GM18868 (cell line): ENCODE measurements at regions not wholly inside any gene's neighbourhood (a gene's known extent, or its start where the extent isn't known, plus 50 kb on each side); places are given as distances from the start of the nearest gene placed in this dataset.

Source experiments
- ATAC-seq: cut with Tn5 transposase; IDR thresholded peaks from one replicate; pipeline ENCODE4 v1.9.1; 2021; ENCODE audit warnings: mild to moderate bottlenecking, moderate library complexity; ENCODE audit not compliant: unreplicated experiment

DNA sequence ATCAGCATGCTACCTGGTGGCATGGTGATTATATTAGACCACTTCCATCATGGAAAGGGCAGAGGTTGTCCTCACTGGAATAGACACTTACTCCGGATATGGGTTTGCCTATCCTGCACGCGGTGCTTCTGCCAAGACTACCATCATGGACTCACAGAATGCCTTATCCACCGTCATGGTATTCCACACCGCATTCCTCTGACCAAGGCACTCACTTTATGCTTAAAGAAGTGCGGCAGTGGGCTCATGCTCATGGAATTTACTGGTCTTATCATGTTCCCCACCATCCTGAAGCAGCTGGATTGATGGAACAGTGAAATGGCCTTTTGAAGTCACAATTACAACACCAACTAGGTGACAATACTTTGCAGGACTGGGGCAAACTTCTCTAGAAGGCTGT, 109.2 kb upstream of the DRD2 start:
- ATAC-seq: no peak

GRCh38 chr11:113581713-113582112, 106.5 kb upstream of the DRD2 start:
- ATAC-seq: no peak

DNA sequence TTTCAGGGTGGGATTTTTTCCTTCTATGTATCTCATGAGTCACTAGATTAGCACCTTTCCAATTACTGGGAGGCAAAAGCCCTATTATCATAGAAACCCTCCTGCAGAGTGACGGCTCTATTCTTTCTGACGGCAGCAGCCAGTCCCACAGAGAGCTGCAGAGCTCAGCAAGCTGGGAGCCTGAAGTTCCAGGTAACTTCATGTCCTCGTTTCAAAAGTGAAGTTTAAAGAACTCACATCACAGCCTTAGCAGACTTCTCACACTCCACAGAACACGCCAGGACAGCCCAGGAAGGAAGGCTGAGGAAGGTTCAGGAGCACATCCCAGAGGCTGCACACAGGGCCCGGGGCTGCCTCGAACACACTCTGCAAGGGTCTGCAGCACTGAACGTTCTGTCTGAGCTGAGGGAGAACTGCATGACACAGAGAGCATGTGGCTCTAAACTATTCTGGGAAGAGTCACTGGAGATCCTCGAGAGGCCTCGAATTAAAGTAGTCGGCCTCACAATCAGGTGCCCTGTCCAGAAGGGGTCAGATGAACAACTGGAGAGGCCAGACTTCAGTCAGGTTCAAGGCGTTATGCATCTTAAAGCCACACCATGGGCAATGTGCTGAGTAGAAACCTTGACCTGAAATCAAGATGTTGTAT, 104.2 kb upstream of the DRD2 start:
- ATAC-seq: no peak

GRCh38 chr11:113578715-113579250, 103.6 kb upstream of the DRD2 start:
- ATAC-seq: no peak

DNA sequence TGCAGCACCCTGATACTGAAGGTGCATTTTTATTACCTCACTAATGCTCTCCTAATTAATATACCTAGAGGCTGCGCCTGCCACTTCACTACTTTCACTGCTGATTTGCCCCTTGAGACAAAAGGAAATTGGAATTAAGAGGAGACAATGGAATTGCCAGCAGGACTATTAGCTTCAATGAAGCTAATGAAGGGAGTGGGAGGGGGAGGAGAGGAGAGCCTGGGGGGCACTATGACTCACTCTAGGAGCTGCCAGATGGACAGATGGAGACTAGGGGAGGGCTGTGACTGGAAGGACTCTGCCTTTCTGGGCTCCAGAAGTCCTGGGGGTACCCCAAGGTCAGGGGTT, 102.8 kb upstream of the DRD2 start:
- ATAC-seq: no peak

GRCh38 chr11:113577356-113578032, 102.3 kb upstream of the DRD2 start:
- ATAC-seq: no peak

GRCh38 chr11:113574586-113574985, 99.4 kb upstream of the DRD2 start:
- ATAC-seq: no peak

DNA sequence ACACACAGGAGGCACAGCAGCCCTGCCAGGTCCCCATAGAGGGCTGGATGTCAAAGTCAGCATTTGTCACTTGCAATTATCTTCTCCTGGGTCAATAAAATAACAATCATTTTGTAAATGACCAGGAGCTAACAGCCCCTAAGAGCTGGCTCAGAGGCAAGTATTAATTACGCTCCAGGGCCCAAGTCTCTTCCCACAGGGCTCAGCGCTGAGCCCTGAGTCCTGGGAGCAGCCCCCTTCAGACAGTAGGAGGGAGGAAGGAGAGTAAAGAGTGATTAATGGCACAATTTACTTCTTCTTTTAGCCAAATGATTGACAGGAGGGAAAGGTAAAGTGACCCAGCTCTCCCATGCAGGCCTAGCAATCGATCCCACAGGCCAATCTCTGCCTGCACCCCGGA, 99.0 kb upstream of the DRD2 start:
- no peak for ATAC-seq

- no peak for ATAC-seq
Observed at GRCh38 chr11:113572136-113572735, 97.0 kb upstream of the DRD2 start.

DNA sequence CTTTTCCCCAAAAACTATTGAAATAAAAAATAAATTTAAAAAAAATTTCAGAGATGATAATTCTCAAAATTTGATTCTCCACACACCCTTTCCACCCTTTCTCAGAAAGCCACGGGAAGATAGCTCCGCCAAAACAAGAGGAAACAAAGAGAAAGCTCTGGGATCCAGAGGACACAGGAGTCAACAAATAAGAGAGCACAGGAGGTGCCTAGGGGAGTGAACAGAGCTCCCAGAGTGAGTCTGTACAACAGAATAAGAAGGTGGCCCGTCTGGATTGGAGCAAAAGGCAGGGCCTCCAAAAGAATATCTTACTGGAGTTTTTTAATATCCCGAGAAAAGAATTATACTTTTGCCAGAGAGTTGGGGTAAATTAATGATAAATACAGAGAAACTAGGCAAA, 96.3 kb upstream of the DRD2 start:
- no peak for ATAC-seq

DNA sequence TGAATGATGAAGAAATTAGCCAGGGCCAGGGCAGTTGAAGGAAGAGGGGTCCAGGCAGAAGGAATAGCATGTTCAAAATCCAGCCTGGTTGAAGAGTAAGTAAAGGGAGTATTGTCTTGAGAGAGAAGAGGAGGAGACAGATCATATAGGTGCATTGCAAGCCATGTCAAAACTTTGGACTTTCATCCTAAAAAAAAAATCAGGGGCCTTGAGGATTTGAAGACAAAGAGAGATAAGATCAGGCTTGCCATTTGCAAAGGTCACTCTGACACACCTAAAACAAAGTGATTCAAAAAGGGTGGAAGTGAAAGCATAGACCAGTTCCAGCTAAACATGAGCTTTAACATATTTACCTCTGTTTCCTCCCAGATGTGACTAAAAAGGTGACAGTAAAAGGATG, 95.7 kb upstream of the DRD2 start:
- ATAC-seq: no peak

DNA sequence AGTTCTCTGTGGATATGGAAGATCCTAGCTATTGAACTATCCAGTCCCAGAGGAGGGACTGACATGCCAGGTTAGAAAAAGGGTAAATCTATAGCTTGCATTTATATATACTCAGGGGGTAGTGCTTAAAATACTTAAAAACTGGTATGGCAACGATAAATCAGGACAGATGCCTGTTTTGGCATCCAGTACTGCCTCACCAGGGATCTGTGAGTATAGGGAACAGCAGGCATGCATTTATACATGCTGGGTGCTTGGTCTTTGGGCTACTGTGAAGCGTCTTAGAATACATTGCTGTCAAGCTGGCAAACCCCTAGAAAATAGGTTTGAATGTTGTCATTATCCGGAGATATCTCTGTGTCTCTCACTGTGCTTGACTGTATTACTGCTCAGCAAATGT, 94.2 kb upstream of the DRD2 start:
- ATAC-seq: no peak

DNA sequence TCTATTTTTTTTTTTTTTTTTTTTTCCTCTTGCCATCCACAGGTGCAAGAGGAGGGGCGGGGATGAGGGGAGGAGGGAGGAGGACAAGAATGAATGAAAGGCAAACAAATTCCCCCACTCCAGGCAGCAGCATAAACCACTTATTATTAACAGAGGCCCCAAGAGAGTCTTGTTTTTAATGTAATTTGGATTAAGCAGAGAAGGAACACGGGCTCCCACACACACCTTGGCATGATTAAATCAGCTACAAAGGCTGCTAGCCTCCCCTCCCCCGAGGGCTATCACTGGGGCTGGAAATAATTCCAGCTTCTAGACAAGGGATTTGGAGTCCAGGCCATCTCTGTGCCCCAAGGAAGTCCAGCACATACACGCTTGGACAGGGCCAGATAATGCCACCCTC, 93.4 kb upstream of the DRD2 start:
- no peak for ATAC-seq

DNA sequence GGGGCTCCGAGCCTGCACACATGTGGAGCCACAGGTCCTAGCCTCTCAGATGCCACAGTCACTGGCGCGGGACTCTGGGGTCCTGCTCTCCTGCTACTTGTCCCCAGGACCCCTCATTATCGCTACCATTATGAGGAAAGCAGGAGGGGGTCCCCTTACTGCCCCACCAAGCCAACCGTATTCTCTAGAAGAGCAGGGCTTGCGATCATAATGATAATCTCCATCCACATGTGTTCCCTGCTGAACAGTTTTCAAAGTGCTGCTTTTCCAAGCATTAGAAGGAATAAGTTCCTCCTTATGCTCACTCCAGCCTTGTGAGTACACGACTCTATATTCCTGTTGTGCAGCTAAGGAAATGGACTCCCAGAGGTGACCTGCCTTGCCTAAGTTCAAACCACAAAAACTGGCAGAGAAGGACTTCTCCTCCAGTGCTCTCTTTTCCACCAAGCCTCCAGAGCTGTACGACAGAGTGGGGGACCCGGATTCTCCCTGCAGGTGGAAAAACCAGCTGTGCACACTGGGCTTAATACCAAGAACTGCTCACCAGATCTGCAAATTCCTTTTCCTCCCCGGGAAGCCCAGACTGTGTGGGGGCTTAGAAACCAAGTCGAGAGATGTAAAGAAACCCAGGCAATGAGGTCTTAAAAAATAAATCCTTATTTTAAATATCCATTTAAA, 92.8 kb upstream of the DRD2 start:
- no peak for ATAC-seq

DNA sequence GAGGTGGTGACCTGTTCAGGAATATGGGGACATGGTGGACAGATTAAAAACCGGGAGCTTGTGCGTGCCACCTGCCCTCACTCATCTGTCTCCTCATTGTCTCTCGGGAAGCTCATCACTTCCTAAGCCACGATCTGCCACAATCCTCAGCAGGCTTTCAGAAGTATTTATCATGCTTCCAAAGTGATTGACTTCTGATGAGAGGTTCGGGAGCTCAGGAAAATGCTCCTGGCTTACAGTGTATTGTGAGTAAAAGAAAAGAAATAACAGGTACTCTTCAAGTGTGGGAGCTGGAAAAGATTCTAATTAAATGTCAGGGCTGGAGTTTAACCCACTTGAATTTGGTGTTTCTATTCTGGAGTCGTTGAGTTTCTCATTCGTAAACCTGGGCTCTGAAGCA, 91.9 kb upstream of the DRD2 start:
- no peak for ATAC-seq

- no peak for ATAC-seq
Observed at GRCh38 chr11:113564527-113565130, 89.4 kb upstream of the DRD2 start.

DNA sequence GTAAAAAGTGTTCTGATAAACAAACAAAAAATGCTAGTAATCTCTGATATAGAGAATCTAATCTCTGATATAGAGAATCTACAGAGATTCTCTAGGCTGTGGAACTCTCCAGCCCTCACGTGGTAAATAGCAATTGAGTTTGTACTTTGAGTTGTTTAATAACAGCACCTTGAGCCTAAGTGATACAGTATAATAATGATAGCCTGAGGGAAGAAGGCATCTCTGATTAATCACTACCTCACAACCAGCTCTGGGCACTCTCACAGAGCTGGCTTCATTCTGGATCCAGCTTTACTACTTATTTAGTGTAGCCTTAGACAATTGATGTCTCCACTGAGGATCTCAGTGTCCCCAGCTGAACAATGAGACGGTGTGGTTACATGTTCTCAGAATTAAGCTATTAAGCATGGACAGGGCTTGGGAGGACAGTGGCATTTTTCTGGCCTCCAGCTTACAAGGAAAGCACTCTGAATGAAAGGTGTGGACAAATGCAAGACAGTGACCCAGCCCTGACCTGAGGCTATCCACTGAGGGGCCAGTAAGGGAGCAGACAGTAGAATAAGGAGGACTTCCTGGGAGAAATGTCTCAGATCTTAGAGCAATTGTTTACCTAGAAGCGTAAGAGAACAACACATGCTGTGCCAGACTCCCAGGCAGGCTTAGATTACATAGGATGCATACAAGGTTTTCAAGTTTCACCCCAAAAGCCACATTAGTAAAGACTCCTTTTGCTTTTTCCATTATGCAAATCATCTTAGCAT, 88.7 kb upstream of the DRD2 start:
- ATAC-seq: no peak

GRCh38 chr11:113562981-113563461, 87.8 kb upstream of the DRD2 start:
- no peak for ATAC-seq

GRCh38 chr11:113562576-113562975, 87.4 kb upstream of the DRD2 start:
- ATAC-seq: no peak

- ATAC-seq: no peak
Observed at GRCh38 chr11:113557926-113558325, 82.7 kb upstream of the DRD2 start.

DNA sequence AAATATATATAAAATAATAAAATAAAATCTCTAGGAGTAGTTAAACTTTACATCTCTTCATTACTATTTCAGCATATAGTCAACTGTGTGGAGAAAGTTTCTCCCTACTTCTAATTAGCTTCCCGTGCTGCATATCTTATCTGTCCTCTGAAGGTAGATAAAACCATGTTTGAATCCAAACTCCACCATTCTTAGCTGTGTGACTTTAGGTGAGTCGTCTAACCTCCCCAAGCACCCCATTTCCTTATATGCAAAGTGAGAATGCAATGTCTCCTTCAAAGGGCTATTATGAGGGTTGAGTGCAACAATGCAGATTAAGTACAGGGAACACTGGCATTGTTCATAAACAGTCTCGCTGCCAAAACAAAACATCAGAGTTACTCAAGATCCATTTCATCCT, 80.8 kb upstream of the DRD2 start:
- no peak for ATAC-seq
